NCI-H526 (cell line): ENCODE measurements at regions not wholly inside any gene's neighbourhood (a gene's known extent, or its start where the extent isn't known, plus 50 kb on each side); places are given as distances from the start of the nearest gene placed in this dataset.

Source experiments
- DNase-seq, 2 experiments: peaks; one replicate each; lab custom pipeline; 2025; lab: John Stamatoyannopoulos, UW

DNA sequence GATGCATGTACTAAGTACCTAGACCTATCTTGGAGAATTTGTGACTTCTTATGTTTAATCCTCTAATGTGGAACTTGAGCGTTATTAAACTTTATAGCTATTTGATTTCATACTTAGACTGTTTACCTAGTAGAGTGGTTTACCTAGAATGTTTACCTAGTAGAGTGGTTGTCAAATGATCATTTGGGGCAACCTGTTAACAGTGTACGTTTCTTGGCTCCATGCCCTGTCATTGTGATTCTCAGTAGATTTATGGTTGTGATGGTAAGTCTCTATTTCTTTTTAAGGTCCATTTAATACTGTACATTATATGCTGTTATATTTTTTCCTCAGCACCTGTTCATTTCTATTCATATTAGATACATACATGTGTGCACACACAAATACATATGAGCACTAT lies 233.0 kb upstream of the MAD2L1 start:
- no peak for DNase-seq

DNA sequence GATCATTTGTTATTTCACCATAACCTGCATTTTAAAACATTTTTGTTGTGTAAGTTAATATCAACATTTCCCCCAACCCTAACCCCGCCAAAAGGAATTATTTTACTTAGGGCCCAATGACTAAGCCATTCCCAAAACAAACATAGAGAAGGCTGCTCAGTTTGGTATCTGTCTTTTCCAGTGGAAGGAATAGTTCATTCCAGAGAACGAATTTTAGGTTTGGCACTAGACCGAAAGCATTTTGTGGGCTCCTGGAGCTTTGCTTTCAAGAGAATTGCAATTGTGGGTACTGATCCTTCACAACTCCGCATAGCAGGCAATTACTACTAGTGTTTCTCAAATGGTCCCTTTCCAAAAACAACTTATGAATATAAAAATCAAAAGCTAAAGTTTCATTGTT lies 226.7 kb upstream of the MAD2L1 start:
- no peak for DNase-seq

DNA sequence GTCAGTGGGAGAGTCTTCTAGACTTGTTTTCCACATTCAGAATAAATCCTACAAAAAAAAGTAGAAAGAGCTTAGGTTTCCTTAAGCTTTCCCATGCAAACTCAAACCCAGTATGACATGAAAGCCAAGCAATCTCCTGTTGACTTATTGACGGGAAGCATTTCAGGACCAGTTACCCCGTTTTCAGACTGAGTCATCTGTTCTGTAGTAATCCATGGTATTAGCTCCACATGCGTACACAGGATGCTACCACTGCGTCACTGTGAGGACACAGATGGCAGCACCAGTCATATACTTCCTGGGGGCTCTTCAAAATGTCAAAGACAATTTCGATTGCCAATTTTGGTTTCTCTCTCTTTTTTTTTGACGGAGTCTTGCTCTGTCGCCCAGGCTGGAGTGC lies 224.9 kb upstream of the MAD2L1 start:
- no peak for DNase-seq

DNA sequence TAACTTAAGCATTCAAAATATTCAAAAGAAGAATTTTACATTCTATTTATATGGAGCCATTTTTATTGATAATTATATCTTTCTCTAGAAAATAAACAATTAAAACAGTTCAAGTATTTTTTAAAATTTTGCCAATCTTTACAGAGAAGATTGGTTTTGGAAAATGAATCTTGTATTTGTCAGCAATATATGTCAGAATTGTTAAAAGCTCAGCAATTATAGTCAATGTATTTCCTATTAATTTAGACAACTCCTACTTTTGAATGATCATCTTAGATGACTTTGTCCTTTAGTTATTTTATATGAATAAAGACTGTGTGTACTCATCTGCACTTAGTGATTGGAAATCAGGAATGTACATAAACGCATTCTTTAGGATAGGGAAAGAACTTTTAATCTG lies 223.9 kb upstream of the MAD2L1 start:
- DNase-seq = no peak

DNA sequence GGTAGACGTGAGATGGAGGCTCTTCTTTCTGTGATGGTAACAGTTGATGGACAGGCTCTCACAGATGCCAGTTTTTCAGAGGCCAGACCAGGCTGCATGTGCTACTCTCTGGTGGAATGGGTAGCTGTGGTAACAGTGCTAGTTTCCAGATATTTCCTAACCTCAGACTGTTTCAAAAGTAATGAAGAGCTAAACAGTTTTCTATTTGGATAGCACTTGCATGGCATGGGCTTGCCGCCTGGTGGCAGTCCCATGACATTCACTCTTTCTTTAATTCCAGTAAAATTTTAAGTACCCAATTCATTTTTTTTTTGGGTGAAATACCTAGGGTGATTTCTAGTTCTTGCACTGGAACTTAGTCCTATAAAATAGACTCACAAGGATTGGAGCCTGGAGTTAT lies 220.2 kb upstream of the MAD2L1 start:
- no peak for DNase-seq

DNA sequence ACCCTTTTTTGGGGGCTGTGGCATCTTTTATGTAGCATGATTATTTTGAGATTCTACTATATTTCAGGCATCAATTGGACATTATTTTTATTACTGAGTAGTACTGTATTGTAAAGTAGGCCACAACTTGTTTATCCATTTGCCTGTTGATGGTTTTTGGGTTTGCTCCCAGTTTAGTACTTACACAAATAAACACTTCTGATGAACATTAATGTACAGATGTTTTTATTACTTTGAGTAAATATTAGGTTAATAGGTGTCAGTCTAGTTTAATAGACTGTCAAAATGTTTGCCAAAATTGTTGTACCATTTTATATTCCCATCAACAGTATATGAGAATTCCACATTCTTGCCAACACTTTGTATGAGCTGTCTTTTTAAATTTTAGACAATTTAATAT lies 214.9 kb upstream of the MAD2L1 start:
- no peak for DNase-seq

DNA sequence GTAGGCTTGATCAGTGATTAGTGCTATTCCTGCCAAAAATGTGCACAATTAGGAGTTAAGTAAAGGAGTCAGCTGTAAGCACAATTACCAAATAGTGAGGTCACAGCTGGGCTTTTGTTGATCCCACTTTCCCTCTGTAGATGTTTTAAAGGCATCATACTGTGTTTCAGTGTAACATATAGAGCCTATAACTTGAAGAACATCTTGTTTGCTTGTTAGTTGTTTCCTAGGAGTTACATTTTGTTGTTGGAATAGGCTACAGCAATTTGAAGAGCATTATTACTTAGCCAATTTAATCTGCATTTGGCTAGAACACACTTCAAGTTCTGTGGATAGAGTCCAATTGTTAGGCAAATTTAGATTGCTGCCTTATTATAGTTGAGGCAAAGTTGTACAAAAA lies 210.7 kb upstream of the MAD2L1 start:
- no peak for DNase-seq

DNA sequence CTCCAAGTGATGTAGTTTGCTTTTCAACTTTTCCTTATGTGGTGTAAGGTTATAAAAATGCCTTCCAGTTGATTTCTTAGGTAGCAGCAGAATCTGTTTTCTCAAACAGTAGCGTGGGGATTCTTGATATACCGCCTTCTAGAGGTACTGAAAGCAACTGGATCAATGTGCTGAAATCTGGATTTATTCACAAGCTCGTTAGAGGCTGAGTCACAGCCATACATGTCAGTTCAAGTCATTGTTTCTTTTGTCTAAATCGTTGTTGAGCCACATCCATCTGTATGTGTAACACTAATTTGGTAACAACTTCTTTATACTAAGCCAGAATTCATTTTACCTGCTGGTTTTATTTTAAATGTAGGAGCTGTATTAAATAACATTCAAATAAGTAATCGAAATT lies 200.0 kb upstream of the MAD2L1 start:
- no peak for DNase-seq

DNA sequence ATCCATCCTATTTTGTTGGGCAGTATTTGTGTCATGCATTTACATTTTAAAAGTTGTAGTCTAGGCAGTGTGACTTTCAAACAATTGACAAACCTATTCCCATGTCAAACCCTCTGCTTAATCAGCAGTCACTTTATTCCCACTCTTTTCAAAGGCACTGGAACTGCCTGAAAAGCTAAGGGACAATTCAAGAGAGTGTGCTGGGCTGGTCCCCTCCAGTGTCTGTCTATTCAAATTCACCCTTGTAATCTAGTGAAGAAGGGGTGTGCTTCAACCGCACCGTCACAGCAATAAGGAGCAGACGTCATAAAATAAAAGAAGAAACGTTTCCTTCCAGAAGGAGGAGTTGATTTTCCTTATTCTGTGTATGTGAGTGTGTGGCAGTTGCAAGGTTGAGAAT lies 197.0 kb upstream of the MAD2L1 start:
- no peak for DNase-seq

DNA sequence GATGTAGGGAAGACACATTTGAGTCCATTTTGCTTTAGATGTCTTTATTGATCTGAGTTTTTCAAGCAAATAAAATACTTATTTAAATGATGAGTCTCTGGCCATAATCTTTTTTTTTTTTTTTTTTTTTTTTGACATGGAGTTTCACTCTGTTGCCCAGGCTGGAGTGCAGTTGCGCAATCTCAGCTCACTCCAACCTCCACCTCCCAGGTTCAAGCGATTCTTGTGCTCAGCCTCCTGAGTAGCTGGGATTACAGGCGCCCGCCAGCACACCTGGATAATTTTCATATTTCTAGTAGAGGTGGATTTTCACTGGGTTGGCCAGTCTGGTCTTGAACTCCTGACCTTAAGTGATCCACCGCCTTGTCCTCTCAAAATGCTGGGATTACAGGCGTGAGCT lies 194.5 kb upstream of the MAD2L1 start:
- DNase-seq = no peak

DNA sequence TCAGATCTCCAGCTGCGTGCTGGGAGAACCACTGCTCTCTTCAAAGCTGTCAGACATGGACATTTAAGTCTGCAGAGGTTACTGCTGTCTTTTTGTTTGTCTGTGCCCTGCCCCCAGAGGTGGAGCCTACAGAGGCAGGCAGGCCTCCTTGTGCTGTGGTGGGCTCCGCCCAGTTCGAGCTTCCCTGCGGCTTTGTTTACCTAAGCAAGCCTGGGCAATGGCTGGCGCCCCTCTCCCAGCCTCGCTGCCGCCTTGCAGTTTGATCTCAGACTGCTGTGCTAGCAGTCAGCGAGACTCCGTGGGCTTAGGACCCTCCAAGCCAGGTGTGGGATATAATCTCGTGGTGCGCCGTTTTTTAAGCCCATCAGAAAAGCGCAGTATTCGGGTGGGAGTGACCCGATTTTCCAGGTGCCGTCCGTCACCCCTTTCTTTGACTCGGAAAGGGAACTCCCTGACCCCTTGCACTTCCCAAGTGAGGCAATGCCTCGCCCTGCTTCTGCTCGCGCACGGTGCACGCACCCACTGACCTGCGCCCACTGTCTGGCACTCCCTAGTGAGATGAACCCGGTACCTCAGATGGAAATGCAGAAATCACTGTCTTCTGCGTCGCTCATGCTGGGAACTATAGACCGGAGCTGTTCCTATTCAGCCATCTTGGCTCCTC lies 189.6 kb upstream of the MAD2L1 start:
- peak in 1 of 2 experiments; percentile 34 for DNase-seq

DNA sequence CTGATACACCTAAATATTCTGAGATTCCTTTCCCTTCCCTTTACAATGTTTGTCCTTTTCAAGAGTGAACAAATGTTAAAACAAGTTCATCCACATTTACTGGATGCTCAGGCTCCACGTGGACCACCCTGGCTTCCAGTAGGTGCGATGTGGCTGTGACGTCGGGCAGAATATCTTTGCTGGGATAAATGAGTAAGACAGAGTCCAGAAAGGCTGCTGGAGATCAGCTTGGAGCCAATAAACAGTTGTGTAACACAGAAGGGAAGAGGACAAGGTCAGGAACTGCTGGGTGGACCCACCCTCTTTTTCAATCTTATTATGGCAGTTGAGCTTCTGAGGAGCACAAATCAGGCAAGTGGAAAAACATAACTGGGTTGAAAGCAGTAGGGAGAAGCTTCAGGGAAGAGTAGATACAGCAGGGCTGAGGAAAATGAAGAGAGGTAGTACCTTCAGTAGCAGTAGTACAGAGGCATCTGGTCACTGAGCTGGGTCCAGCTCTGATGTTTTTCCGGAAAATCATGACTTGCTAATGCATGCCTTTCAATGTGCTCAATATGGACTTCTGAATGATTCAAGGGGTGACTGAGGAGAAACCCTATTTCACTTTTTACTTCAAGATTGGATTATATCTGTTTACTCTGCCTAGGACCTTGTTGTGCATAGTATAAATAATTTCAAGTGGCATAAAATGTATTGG lies 171.8 kb upstream of the MAD2L1 start:
- DNase-seq = no peak

DNA sequence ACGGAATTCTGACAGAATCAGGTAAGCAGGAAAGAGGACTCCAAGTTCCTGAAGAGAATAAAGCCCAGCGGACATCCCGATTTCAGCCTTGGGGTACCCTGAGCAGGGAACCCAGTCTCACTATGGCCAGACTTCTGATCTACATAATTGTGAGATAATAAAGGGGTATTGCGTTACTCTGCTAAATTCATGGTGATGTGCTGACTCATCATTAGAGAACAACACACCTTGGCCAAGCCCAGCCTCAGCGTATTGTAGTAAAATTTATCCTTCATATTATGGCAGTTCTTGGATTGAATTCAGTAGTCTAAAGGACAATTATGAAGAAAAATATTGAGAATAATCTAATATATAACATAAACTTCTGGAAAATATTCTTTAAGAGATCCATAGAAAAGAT lies 170.2 kb upstream of the MAD2L1 start:
- DNase-seq = no peak

DNA sequence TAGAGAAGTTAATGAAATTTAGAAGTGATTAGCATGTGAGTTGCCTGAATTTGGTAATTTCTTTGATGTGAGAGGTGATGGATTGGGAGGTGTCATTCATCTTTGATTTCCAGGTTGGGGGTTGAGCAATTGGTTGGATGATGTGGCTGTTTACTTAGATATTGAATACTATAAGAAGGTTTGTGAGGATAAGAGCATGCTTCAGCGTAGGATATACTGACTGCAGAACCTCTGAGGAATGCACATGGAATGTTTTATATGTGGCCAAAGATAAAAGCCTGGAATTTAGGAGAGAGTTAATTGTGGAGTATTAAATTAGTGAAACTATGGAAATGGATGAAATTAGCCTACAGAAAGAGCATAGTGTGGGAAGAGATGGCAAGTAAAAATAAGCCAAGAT lies 165.4 kb upstream of the MAD2L1 start:
- DNase-seq = no peak

DNA sequence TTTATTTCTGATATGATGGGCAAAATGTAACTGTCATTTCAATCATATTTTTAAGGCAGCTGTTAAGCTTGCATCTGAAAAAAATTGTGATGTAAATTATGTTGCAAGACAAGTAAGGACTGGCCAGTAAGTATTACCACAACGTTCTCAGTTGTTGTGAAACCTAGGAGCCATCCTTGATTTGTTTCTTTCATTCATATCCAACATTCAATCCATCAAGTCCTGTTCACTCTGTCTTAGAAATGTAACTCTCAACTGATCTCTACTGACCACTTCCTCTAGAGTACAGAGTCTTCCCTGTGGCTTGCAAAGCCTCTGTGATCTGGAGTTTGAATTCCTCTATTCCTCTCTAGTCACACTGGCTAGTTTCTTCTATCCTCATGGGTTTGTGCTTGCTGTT lies 161.4 kb upstream of the MAD2L1 start:
- no peak for DNase-seq

DNA sequence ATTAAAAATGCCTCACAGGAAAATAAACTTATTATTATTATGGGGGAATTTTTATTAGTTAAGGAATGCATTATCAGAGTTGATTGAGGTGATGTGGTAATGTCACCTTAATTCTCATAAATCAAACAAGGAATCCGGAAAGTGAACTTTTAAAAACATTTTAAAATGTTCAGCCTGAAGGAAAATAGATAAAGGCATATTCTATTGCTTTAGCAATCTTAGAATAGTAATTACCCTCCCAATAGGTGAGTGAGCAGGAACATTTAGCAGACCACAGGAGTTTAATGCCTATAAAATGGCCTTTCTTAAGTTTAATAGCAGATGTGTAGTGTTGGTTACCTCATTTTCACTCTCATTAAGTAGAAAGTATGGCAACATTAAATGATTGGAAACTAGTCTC lies 160.9 kb upstream of the MAD2L1 start:
- DNase-seq = no peak

DNA sequence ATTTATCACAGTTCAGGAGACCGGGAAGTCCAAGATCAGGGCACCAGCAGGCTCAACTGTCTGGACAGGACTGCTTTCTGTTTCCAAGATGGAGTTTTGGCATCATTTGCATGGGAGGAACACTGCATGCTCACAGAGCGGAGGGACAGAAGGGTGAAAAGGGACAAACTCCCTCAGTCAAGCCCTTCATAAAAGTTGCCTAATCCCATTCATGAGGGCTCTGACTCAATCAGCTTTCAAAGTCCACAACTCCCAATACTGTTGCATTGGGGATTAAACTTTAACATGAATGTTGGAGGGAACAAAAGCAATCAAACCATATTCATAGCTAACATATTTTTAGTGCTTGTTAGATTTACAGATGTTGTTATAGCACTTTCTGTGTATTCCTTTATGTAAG lies 158.9 kb upstream of the MAD2L1 start:
- no peak for DNase-seq

DNA sequence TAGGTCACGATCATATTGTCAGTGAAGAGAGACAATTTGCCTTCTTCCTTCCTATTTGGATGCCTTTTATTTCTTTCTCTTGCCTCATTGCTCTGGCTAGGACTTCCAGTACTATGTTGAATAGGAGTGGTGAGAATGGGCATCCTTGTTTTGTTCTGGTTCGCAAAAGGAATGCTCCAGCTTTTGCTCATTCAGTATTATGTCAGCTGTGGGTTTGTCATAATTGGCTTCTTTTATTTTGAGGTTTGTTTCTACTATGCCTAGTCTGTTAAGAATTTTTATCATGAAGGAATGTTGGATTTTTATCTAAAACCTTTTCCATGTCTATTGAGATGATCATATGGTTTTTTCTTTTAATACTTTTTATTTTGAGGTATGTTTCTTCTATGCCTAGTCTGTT lies 152.3 kb upstream of the MAD2L1 start:
- DNase-seq = no peak

DNA sequence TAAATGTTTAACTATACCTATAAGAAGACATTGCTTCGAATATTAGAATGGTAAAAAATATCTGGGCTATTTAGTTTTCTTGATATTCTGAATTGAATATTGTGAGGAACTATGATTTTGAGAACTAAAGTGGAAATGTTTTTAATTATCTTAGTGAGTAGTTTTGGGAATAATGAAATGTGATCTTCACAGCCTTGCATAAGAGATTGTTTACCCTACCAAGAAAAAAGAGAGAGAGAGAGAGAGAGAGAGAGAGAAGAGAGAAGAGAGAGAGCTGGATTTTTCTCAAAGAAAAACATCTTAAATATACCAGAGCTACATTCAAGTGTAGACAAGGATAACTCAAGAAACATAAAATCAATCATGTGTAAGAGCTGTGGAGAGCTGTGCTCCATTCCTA lies 148.7 kb upstream of the MAD2L1 start:
- no peak for DNase-seq

DNA sequence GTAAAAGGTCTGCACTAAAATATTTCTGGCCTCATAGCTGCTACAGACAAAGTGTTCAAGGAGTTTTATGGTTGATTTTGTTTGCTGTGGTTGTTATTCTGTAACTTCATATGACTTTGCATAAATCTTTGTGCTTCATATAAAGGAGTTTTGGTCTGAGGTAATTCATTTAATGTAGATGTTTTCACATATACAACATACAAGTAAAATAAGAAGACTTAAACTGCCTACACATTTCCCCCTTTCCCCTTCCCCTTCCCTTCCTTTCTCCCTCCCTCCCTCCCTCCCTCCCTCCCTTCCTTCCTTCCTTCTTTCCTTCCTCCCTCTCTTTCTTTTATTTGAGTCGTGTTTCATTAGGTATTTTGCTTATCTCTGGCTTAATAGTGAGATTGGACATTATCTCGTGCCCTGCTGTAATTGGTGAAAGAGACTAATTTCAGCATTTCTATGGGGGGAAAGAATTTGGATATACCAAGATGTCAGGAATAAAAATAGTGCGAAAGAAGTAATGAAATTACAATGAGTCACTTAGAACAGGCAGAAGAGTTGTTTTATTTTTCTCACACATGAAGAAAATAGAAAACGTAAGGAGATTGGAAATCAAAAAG lies 144.9 kb upstream of the MAD2L1 start:
- no peak for DNase-seq

DNA sequence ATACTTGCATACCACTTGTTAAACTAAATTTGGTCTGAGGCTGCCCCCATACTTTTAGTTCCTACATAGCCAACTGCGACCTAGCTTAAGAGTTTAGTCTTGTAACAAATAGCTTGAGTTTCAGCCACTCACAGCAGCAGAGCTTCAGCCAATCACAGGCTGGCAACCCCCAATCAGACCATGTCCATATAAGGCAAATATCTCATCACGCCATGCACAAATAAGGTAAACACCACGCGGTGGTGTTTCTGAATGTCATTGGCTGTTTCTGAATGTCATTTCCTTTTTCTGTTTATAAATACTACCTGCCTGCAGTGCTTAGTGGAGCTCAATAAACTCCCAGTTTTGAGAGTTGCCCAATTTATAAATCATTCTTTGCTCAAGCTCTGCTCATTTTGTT lies 143.1 kb upstream of the MAD2L1 start:
- no peak for DNase-seq

DNA sequence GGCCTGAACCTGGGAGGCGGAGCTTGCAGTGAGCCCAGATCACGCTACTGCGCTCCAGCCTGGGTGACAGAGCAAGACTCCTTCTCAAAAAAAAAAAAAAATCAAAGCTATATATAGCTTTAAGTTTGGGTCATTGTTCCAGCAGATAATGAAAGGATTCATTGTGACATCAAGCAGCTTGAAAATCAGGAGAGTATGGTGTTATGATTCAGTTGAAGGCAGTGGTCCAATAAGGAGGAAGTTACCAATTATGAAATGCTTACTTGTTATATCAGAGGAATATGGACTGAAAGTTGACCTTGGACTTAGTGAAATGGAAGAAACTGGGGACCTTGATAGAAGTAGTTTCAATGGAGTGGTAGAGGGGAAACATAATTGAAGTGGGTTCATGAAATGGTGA lies 140.4 kb upstream of the MAD2L1 start:
- no peak for DNase-seq

DNA sequence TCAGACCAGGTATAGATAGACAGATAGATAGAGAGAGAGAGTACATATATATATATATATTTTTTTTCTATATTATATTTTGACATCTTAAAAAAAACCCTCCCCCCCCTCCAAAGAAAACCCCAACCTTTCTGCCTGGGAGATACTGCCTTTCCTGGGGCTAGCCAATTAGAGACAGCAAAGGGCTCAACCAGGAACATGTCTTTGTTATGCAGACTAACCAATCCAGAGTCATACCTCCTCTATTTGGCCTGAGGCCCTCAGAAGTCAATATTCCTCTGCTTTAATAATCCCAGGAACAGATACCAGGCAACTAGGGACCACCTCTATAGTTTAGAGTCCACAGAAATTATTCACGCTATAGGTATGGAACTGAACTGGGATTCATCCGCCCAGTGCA lies 135.6 kb upstream of the MAD2L1 start:
- DNase-seq = no peak
